ENCODE measurements at regions not wholly inside any gene's neighbourhood (a gene's known extent, or its start where the extent isn't known, plus 50 kb on each side); places are given as distances from the start of the nearest gene placed in this dataset.

DNA sequence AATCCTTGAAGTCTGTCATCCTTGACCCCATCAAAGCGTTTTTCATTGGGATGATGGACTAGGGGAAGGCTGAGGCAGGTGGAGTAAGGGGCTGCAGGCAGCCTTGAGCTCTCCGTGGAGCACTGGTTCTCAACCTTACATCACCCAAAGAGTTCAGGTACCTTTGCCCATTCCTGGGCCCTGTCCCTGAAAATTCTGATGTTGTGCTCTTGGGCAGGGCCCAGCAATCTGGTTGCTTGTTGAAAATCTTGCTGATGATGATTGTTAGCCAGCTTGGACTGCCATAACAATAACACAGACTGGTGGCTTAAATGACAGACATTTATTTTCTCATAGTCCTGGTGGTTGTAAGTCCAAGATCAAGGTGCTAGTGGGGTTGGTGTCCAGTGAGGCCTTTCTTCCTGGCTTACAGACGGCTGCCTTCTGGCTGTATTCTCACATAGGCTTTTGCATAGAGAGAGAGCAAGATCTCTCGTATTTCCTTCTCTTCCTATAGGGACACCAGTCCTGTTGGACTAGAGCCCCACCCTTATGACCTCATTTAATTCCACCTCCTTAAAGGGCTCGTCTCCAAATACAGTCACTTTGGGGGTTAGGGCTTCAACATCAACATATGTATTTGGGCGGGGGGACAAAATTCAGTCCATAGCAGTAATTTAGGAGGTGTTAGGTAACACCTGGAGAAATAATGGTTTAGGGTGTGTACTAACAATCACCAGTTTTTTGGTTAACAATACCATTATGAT is 104.9 kb downstream of the PLEKHG1 start:
- TF ChIP-seq, protein P1, sequence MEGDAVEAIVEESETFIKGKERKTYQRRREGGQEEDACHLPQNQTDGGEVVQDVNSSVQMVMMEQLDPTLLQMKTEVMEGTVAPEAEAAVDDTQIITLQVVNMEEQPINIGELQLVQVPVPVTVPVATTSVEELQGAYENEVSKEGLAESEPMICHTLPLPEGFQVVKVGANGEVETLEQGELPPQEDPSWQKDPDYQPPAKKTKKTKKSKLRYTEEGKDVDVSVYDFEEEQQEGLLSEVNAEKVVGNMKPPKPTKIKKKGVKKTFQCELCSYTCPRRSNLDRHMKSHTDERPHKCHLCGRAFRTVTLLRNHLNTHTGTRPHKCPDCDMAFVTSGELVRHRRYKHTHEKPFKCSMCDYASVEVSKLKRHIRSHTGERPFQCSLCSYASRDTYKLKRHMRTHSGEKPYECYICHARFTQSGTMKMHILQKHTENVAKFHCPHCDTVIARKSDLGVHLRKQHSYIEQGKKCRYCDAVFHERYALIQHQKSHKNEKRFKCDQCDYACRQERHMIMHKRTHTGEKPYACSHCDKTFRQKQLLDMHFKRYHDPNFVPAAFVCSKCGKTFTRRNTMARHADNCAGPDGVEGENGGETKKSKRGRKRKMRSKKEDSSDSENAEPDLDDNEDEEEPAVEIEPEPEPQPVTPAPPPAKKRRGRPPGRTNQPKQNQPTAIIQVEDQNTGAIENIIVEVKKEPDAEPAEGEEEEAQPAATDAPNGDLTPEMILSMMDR (tag by site-specific recombination; IDR thresholded peaks at IDR 0.05), result no peak
- TF ChIP-seq ZNF544 (tag by site-specific recombination; IDR thresholded peaks at IDR 0.05), result no peak
- no peak for TF ChIP-seq ZNF433 (tag by site-specific recombination; IDR thresholded peaks at IDR 0.05; ENCODE audit: low read depth)
- TF ChIP-seq SP7 (tag by site-specific recombination; IDR thresholded peaks at IDR 0.05), result no peak
- no peak for TF ChIP-seq TCF7L2 (IDR thresholded peaks at IDR 0.05; ENCODE audit: borderline replicate concordance, low read depth, low read length)
